SH-SY5Y (cell line): ENCODE measurements at regions not wholly inside any gene's neighbourhood (a gene's known extent, or its start where the extent isn't known, plus 50 kb on each side); places are given as distances from the start of the nearest gene placed in this dataset.

Experiments used
- GATA2 ChIP-seq: IDR thresholded peaks from 2 replicates; pipeline ENCODE4 v1.6.1; 2011; ENCODE audit warnings: mild to moderate bottlenecking, low read depth, low read length
- GATA3 ChIP-seq: IDR thresholded peaks from 2 replicates; pipeline ENCODE4 v1.6.1; 2011; ENCODE audit warnings: low read depth, mild to moderate bottlenecking, low read length, moderate library complexity

DNA sequence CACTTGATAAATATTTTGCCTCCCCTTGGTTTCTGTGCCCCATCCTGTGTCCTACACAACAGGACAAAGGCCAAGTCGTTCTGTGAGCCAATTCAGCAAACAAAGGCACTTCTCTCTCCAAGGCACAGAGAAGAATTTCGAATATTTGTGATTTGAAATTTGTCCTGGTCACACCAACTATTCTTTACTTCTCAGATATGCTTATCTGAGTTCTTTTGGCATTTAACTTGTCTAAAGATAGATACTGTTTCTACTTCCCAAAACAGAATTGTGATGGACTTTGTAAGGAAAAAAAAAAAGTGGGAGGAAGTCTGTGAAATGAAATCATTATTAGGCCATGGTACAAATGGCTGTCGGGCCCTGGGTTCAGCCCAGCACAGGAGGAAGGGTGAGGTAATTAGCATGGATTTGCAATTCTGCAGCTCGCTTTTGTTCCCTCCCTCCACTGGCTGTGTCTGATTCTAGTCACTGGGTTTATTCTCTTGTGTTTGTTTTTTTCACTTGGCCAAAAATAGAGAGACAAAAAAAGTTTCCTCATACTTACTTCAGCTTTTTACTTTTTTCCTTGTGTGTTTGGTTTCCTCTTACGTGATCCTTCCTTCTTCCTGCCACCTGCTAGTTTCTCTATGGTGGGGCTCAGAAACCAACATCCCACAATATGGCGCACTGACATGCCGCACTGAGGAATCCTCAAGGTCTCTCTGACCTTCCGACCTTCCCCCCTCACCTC, 108.2 kb upstream of the MKLN1 start:
- TF ChIP-seq GATA2 (no peak), GATA3 (no peak)

- no peak for TF ChIP-seq GATA2
- TF ChIP-seq GATA3 = no peak
Observed at GRCh38 chr7:131221061-131221460, 106.6 kb upstream of the MKLN1 start.

- TF ChIP-seq GATA2 (no peak), GATA3 (no peak)
Observed at GRCh38 chr7:131222171-131222570, 105.5 kb upstream of the MKLN1 start.

DNA sequence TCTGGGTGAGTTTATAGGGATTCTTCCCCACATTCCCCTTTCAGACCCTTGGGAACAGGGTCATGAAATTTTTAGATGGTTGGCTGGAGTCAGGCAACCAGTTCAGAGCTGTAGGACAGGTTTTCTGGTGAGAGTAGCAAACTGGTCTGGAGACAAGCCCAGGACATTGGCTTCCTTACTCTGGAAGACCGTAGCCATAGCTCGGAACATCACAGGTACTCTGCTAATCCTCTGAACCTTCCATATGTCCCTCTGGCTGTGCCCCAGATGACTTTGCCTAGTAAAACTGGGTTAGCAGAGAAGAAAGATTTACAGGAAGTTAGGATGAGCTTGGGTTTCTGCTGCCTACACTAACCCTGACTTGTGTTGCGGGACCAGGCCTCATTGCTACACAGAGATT, 104.5 kb upstream of the MKLN1 start:
- no peak for TF ChIP-seq GATA3
- no peak for TF ChIP-seq GATA2

DNA sequence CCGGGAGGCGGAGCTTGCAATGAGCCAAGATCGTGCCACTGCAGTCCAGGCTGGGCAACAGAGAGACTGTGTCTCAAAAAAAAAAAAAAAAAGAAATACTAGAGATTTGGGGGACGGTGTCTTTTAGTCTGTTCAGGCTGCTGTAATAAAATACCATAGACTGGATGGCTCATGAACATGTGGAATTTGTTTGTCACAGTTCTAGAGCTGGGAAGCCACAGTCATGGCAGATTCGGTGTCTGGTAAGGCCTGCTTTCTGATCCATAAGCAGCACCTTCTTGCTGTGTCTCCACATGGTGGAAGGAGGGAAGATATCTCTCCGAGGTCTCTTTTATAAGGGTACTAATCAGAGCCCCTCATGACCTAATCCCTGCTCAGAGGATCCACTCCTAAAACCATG, 102.7 kb upstream of the MKLN1 start:
- no peak for TF ChIP-seq GATA3
- no peak for TF ChIP-seq GATA2

DNA sequence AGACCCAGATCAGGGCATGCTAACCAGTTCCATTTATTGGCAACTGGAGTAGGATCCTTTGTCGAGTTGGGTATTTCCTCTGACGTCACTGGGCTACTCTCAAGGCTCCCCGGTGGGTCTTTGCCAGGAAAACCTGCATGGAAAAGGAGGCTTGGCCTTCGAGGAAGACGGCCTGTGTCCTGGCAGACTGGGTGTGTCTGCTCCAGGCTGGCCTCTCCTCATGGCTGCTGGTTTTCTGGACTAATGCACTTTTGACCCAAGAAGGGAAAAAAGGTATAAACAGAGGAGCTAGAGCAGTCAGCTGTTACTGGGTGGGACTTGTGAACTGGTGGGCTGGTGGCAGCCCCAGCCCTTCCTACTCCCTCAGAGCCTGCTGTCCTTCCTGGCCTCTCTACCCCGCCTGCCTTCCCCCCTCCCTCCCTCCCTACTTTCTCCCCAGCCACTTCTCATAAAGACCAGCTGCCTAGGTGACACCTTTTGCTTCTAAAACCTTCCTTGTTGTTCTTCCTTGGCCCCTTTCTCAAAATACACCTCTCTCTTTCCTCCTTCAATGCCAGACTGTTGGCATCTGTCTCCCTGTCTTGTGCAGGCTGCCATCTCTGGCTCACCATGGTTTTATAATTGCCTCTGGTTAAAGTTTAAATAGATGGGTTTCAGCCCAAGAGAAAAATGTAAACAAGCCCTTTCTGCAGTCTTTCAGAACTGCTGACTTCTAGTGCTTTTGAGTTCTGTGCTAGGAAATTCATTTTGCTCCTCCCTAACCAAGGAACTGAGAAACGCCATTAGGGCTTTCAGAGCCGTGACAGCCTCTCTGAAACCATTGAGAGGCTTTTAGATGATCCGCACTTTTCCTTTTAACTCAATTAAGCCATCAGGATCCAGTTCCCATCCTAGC, 101.8 kb upstream of the MKLN1 start:
- TF ChIP-seq GATA3 = no peak
- no peak for TF ChIP-seq GATA2

DNA sequence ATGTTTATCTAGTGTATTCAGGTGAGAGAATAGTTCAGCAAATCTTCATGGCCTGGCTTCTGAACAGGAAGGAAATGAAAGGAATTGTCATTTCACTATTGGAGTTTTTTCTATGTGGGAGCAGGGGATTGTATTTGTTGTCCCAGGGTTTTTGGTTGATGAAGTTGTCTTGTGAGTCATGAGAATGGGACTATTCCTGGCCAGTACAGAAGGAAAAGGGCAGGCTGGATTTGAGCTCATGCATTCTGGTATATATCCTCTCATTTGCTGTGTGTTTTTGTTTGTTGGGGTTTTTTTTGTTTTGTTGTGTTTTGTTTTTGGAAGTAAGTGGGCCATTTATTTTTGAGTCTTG, 101.2 kb upstream of the MKLN1 start:
- TF ChIP-seq GATA2 = no peak

DNA sequence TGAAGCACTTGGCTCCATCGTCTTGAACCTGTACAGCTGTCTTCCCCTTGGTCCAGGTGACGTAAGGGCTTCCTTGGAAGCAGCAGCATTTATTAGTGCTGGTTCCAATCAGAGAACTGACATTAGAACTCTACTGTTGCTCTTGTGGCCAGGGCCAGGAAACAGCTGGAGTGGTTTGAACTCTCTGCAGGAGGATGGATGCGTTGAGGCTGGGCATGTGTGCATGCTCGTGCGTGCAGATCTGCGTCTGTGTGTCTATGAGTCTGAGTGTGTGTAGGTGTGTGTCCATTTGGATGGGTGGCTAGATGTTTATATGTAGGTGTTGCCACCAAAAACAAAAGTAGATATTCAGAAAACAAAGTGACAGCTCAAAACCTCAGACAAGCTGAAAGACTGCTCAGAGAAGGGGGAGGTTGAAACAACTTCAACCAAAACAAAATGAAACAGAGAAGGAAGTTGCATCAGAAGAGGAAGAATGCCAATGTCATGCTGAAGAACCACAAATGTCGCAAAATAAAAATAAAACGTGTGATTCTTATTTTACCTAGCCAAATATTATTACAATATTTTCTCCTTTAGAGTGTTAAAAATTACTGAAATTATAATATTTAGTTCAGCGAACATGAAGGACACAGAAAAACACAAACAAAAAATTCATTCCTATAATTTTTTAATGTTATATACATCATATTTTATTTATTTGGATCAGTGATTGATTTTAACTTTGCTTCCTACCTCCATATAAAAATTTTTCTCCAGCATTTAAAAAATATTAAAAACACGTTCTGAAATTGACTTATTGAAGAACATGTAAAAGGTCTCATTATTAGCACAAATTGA, 96.1 kb upstream of the MKLN1 start:
- TF ChIP-seq GATA3 (no peak), GATA2 (no peak)

- TF ChIP-seq GATA2 = no peak
- TF ChIP-seq GATA3 = no peak
Observed at GRCh38 chr7:131232768-131233167, 94.9 kb upstream of the MKLN1 start.

GRCh38 chr7:131233193-131233592, 94.5 kb upstream of the MKLN1 start:
- TF ChIP-seq GATA2 = no peak
- TF ChIP-seq GATA3 = no peak

DNA sequence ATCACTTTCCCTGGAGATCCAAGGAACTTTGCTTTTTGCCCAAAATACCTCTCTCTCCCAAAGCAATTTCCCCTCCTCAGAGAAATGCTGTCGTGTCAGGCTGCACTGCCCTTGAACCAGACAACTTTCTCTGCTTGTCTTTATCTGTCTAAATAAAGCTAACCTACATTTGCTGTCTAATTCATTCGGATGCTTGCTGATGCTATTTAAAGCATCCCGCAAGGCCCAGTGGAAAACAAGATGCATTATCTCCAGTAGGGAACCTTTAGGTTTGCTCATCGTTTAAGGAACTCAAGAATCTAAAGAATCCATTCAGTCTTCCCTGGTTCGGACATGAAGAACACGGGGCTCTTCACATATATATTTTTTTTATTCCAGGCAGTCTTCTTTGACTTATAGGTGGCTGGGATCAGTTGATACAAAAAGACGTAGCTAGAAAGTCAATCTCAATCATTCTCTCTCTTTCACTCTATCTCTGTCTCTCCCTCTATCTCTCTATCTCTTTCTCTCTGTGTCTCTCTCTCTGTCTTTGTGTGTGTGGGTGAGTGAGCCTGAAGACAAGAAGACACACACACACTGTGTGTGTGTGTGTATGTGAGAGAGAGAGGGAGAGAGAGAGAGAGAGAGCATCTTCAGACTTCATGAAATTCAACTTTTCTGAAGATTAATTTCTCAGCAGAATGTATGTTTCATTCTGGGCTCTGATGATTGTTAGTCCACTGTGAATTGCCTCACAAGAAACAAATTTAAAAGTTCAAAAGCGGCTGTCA, 92.8 kb upstream of the MKLN1 start:
- TF ChIP-seq GATA3 (no peak), GATA2 (no peak)

- TF ChIP-seq GATA3 (peak; percentile 88), GATA2 (no peak; the same call in 1 of the 2 replicates)
Observed at GRCh38 chr7:131235489-131236317, 92.0 kb upstream of the MKLN1 start.

DNA sequence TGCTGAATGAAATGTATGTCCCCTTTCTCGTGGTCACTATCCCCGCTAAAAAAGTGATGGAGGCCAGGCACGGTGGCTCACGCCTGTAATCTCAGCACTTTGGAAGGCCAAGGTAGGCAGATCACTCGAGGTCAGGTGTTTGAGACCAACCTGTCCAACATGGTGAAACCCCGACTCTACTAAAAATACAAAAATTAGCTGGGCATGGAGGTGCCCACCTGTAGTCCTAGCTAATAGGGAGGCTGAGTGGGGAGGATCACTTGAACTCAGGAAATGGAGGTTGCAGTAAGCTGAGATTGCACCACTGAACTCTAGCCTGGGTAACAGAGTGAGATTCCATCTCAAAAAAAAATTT, 91.4 kb upstream of the MKLN1 start:
- TF ChIP-seq GATA3 (no peak), GATA2 (no peak)
